Lower leg skin (tissue), 4 donors: ENCODE measurements at regions not wholly inside any gene's neighbourhood (a gene's known extent, or its start where the extent isn't known, plus 50 kb on each side); places are given as distances from the start of the nearest gene placed in this dataset.
A peak's percentile ranks its signal among the peaks of the same experiment; 100 is the strongest.

ENCODE experiments used
- DNase-seq, 2 donors: peaks; one replicate each; pipeline ENCODE4 v3.0.0-alpha.2; 2019; ENCODE audit warnings: low spot score in 2 of 2
- H3K4me3 ChIP-seq: fragments of 200-600 bp; sonication (generic); 2 replicates; pipeline ENCODE4 v1.5.1; 2017; ENCODE audit warnings: mild to moderate bottlenecking, low read depth; ENCODE audit not compliant: poor library complexity, severe bottlenecking
- POLR2A ChIP-seq, 2 donors: fragments of 450-650 bp; IDR thresholded peaks; one replicate each; pipeline ENCODE4 v1.6.1; 2016 to 2017; ENCODE audit warnings: antibody characterized with exemption in 2 of 2, mild to moderate bottlenecking in 1 of 2, moderate library complexity in 1 of 2
- WGBS, 2 donors: methylation state at CpG; one replicate each; pipeline ENCODE4 v1.1.5; 2018; 5-methylcytosine and 5-hydroxymethylcytosine counted together
- intact Hi-C: fragments of 100-400 bp; cut with DNase I; formaldehyde crosslinking; loops from one replicate; pipeline ENCODE4 v1.15.0; 2023; ENCODE audit warnings: low total_unique reads
- TF ChIP-seq, protein P1 (sequence below), 3 donors: fragments of 450-650 bp; IDR thresholded peaks; one replicate each; pipeline ENCODE4 v1.5.1; 2016; ENCODE audit warnings: antibody characterized with exemption in 3 of 3, mild to moderate bottlenecking in 3 of 3, moderate library complexity in 2 of 3

DNA sequence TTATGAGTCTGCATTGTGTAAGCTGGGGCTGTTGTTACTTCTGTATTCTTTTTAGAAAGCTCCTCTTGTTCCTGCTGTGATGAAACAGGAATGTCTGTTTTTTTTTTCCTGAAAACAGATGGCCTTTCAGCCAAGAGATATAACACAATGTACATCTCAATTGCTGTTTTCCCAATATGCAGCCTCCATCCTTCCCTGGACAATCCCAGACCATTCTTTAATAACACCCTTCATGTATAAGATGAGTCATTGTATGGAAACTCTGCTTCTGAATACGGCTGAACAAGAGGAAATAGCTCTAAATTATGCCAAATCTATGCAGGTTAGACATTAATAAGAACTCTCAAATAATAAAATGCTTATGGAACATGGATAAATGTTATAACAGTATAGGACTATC, 60.2 kb upstream of the LRRC4C start:
- WGBS, 2 donors: 43 to 52% methylated on average over 1 of the region's 1 CpG
- TF ChIP-seq, protein P1, sequence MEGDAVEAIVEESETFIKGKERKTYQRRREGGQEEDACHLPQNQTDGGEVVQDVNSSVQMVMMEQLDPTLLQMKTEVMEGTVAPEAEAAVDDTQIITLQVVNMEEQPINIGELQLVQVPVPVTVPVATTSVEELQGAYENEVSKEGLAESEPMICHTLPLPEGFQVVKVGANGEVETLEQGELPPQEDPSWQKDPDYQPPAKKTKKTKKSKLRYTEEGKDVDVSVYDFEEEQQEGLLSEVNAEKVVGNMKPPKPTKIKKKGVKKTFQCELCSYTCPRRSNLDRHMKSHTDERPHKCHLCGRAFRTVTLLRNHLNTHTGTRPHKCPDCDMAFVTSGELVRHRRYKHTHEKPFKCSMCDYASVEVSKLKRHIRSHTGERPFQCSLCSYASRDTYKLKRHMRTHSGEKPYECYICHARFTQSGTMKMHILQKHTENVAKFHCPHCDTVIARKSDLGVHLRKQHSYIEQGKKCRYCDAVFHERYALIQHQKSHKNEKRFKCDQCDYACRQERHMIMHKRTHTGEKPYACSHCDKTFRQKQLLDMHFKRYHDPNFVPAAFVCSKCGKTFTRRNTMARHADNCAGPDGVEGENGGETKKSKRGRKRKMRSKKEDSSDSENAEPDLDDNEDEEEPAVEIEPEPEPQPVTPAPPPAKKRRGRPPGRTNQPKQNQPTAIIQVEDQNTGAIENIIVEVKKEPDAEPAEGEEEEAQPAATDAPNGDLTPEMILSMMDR (IDR thresholded peaks at IDR 0.05): no peak
- intact Hi-C loops: no loop called here
- DNase-seq: no peak
- no peak overlapping the region for H3K4me3 ChIP-seq

DNA sequence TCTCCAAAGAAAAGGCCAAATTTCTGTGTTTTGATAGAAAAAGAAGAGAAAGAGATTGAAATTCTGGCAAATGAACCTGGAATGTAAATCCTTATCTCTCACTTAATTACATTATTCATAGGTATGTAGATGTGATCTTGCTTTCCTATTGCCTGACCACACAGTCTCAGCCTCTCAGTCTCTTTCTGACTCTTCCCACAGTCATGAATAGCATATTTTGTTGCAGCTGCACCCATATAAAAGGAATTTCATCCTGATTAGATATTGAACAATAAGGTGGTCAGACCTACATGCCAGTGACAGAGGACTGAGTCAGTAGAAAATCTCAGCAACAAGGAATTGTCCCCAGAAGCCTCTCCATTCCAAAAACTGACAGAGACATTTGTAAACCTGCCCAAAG, 62.9 kb upstream of the LRRC4C start:
- TF ChIP-seq, protein P1 (IDR thresholded peaks at IDR 0.05): no peak
- TF ChIP-seq POLR2A (IDR thresholded peaks at IDR 0.05): no peak
- no peak for DNase-seq
- H3K4me3 ChIP-seq: no peak overlapping the region
- intact Hi-C loops: no loop called here

DNA sequence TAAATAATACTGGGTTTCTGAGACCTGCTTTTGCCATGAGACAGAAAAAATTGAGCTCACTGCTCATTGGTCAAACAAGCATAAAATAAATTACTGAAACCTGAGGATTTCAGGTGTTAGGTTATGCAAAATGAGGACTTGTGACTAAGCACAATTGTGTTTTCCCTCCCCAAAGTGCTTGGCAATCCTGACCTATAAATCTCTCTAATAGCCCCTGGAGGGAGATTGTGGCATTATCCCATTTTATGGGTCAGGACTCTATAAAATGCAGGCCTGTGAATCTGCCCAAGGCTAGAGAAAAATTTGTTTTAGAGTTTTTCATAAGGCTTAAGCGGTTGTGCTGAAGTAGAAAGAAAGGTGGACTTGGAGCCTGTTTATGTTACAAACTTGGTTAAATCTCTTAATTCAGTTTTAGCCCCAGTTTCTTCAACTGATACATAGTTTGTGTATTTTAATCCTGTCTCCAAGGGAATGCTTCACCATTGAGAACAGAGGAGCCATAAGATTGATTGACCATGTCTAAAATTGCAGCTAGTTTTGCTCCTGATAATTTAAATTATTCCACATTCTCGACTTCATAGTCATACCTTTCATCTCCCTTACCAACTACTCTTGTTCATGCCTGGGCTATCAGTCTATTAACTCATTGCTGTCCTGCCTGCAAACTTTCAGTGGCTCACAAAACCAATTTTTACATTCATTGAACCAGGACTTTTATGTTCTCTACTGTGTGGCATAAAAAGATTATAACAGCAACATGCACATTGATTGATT, 63.6 kb upstream of the LRRC4C start:
- WGBS, 2 donors: 45 to 62% methylated on average over 2 of the region's 2 CpGs
- no peak for DNase-seq
- H3K4me3 ChIP-seq: no peak overlapping the region
- TF ChIP-seq POLR2A (IDR thresholded peaks at IDR 0.05): no peak
- TF ChIP-seq, protein P1 (IDR thresholded peaks at IDR 0.05): no peak
- intact Hi-C loops: no loop called here

DNA sequence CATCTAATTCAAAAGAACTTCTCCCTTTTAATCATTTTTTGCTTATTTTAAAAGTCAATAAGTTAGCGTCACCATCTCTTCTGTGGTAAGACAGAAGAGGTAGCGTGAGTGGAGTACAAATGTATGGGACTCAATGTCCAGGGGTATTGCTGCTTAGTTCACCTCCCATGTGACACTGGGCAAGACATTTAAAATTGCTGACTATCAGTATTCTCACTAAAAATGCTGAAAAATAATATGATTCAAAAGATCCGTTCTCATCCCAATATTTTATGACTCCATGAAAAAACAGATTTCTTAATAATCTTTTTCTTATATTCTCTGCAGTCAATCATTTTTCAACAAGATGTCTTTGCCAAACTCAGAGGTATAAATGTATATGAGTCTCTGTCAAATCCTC, 68.1 kb upstream of the LRRC4C start:
- intact Hi-C loops: no loop called here
- no peak for DNase-seq
- TF ChIP-seq, protein P1 (IDR thresholded peaks at IDR 0.05): no peak
- no peak for TF ChIP-seq POLR2A (IDR thresholded peaks at IDR 0.05)
- 82 to 88% methylated on average over 3 of the region's 3 CpGs for WGBS, 2 donors
- H3K4me3 ChIP-seq: no peak overlapping the region

DNA sequence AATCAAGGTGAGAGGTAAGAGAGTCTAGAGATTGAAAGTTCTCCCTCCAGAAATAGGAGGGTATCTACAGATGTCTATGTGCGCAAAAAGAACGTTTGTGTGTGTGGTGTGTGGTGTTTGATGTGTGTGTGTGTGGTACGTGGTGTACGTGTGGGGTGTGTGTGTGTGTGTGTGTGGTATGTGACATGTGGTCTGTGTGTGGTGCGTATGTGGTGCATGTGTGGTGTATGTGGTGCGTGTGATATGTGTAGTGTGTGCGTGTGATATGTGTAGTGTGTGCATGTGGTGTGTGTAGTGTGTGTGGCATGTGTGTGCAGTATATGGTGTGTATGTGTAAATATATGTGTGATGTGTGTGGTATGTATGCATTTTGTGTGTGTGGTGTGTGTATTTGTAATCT, 73.0 kb upstream of the LRRC4C start:
- no peak for TF ChIP-seq POLR2A (IDR thresholded peaks at IDR 0.05)
- TF ChIP-seq, protein P1 (IDR thresholded peaks at IDR 0.05): peak in 1 of 3 donors; percentile 9
- DNase-seq: no peak
- intact Hi-C loops: no loop called here
- H3K4me3 ChIP-seq: no peak overlapping the region
- WGBS, 2 donors: 89 to 94% methylated on average over 7 of the region's 7 CpGs

DNA sequence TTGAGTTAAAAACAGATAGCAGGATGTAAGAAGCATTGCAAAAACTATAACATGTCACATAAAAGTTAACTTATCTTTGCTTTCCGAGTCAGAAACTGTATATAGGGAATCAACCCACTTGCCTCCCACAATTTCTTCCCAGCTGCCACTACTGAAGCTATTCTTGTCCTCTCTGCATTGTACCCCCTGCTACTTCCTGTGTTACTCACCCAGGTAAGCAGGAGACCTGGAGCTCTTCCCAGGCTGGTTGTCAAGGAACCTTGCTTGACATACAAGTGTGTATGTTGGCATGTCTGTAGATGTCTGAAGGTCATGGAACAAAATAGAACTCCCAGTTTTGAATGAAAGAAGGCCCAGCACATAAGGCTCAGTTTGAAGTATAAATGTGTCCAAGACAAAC, 74.3 kb upstream of the LRRC4C start:
- no peak overlapping the region for H3K4me3 ChIP-seq
- DNase-seq: peak in 1 of 2 donors; percentile 21
- intact Hi-C loops: no loop called here
- WGBS, 2 donors: 43 to 77% methylated on average over 1 of the region's 1 CpG
- no peak for TF ChIP-seq POLR2A (IDR thresholded peaks at IDR 0.05)
- TF ChIP-seq, protein P1 (IDR thresholded peaks at IDR 0.05): no peak
